ENCODE measurements at regions not wholly inside any gene's neighbourhood (a gene's known extent, or its start where the extent isn't known, plus 50 kb on each side); places are given as distances from the start of the nearest gene placed in this dataset.
"Not testable (repeated sequence)": the region's sequence is repeated elsewhere in the genome, so short reads cannot be mapped to it uniquely, and the experiment has no call there.

- Mint-ChIP-seq H3K27ac (no peak overlapping the region), H3K27me3 (peaks cover 3% of the 10 kb centered on the region), H3K9me3 (no peaks in the 10 kb centered on the region), H3K4me3 (no peak overlapping the region), H3K36me3 (ENCODE audit: low read depth) (no peaks in the 10 kb centered on the region), H3K4me1 (no peaks in the 10 kb centered on the region)
- TF ChIP-seq CTCF (IDR thresholded peaks at IDR 0.05): no peak
- CTCF ChIA-PET: no interaction called here
- POLR2A ChIA-PET: no interaction called here
- intact Hi-C loops (cut with micrococcal nuclease): no loop called here
- ATAC-seq (ENCODE audit: low read depth) (no peak), DNase-seq (no peak)
Observed at GRCh38 chr4:140220058-140220457, 66.1 kb upstream of the MAML3 start.

DNA sequence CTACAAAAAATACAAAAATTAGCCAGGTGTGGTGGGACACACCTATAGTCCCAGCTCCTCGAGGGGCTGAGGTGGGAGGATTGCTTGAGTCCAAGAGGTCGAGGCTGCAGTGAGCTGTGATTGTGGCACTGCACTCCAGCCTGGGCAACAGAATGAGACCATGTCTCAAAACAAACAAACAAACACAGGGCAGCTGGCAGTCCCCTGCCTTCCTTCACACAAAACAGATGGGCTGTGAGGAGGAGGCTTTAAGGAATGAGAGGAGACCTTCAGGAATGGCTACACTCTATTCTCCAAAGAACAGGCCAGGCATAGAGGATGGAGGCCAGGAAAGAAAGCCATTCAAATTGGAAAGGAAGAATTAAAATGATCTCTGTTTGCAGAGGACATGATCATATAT, 65.6 kb upstream of the MAML3 start:
- ATAC-seq (ENCODE audit: low read depth): no peak
- Mint-ChIP-seq H3K4me3 (no peak overlapping the region), H3K9me3 (no peaks in the 10 kb centered on the region), H3K36me3 (ENCODE audit: low read depth) (no peaks in the 10 kb centered on the region), H3K27ac (no peak overlapping the region), H3K4me1 (no peaks in the 10 kb centered on the region), H3K27me3 (peaks cover 3% of the 10 kb centered on the region)
- intact Hi-C loops (cut with micrococcal nuclease): no loop called here
- CTCF ChIA-PET: no interaction called here
- no peak for DNase-seq
- POLR2A ChIA-PET: no interaction called here
- no peak for TF ChIP-seq CTCF (IDR thresholded peaks at IDR 0.05)

GRCh38 chr4:140219070-140219469, 65.1 kb upstream of the MAML3 start:
- DNase-seq; H3K4me3 Mint-ChIP-seq; intact Hi-C loops (cut with micrococcal nuclease); H3K4me1 Mint-ChIP-seq; H3K9me3 Mint-ChIP-seq; H3K27me3 Mint-ChIP-seq; ATAC-seq (ENCODE audit: low read depth); POLR2A ChIA-PET; CTCF ChIA-PET; H3K27ac Mint-ChIP-seq; H3K36me3 Mint-ChIP-seq (ENCODE audit: low read depth): not testable (repeated sequence)

GRCh38 chr4:140213749-140214148, 59.8 kb upstream of the MAML3 start:
- H3K27me3 Mint-ChIP-seq: peaks cover 4% of the 10 kb centered on the region
- ChIA-PET POLR2A (no interaction called here), CTCF (no interaction called here)
- DNase-seq (no peak), ATAC-seq (ENCODE audit: low read depth) (no peak)
- H3K4me3 Mint-ChIP-seq: no peak overlapping the region
- no peaks in the 10 kb centered on the region for H3K36me3 Mint-ChIP-seq (ENCODE audit: low read depth)
- TF ChIP-seq CTCF (IDR thresholded peaks at IDR 0.05): no peak
- intact Hi-C loops (cut with micrococcal nuclease): no loop called here
- no peak overlapping the region for H3K27ac Mint-ChIP-seq
- H3K9me3 Mint-ChIP-seq: no peaks in the 10 kb centered on the region
- H3K4me1 Mint-ChIP-seq: no peaks in the 10 kb centered on the region

DNA sequence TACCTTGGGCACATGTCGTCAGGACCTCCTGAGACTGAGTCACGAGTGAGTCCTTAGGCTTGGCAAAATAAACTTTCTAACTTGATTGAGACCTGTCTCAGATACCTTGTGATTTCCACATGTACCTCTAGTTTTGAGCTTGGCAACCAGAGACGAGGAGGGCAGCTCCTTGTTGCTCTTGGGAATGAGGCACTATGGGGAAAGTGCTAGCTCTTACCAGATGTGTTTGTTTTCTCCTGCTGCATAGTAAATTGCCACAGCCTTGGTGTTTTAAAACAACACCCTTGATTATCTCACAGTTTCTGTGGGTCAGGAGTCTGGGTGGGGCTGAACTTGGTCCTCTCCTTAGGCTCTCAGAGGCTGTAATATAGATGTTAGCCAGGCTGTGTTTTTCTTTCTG, 59.1 kb upstream of the MAML3 start:
- POLR2A ChIA-PET: no interaction called here
- CTCF ChIA-PET: no interaction called here
- H3K27me3 Mint-ChIP-seq: peaks cover 5% of the 10 kb centered on the region

More for the DNA sequence above, 59.1 kb upstream of the MAML3 start:
- intact Hi-C loops (cut with micrococcal nuclease): no loop called here
- H3K9me3 Mint-ChIP-seq: no peaks in the 10 kb centered on the region
- no peak for TF ChIP-seq CTCF (IDR thresholded peaks at IDR 0.05)
- H3K27ac Mint-ChIP-seq: no peak overlapping the region
- no peak overlapping the region for H3K4me3 Mint-ChIP-seq
- no peaks in the 10 kb centered on the region for H3K4me1 Mint-ChIP-seq
- H3K36me3 Mint-ChIP-seq (ENCODE audit: low read depth): no peaks in the 10 kb centered on the region
- ATAC-seq (ENCODE audit: low read depth): no peak
- no peak for DNase-seq

Data from activated B cell treated with CpG ODN at 0.5 μM for 24 hours (primary cell).